Gastrocnemius medialis (tissue), 4 donors: ENCODE measurements at regions not wholly inside any gene's neighbourhood (a gene's known extent, or its start where the extent isn't known, plus 50 kb on each side); places are given as distances from the start of the nearest gene placed in this dataset.

Experiments
- CTCF ChIP-seq, 5 experiments: fragments of 450-650 bp in 3 of 5; fragments of 200-600 bp in 2 of 5; sonication (generic) in 2 of 5; IDR thresholded peaks in 4 of 5; conservative IDR thresholded peaks in 1 of 5; 1 replicate in 4 of 5; 2 replicates in 1 of 5; pipeline ENCODE4 v1.5.1; 2016 to 2019; ENCODE audit warnings: antibody characterized with exemption in 5 of 5, mild to moderate bottlenecking in 3 of 5, moderate library complexity in 3 of 5
- POLR2A ChIP-seq, 2 donors: fragments of 450-650 bp; IDR thresholded peaks; one replicate each; pipeline ENCODE4 v1.6.1; 2017; ENCODE audit warnings: antibody characterized with exemption in 2 of 2, mild to moderate bottlenecking in 2 of 2, moderate library complexity in 2 of 2

GRCh38 chr6:24004062-24004461, 122.0 kb upstream of the NRSN1 start:
- no peak for TF ChIP-seq CTCF (IDR thresholded peaks at IDR 0.05 in 4 of 5, conservative IDR thresholded peaks at IDR 0.05 in 1 of 5)
- TF ChIP-seq POLR2A (IDR thresholded peaks at IDR 0.05), result no peak
